GM21447 (cell line): ENCODE measurements at regions not wholly inside any gene's neighbourhood (a gene's known extent, or its start where the extent isn't known, plus 50 kb on each side); places are given as distances from the start of the nearest gene placed in this dataset.
"Not testable (repeated sequence)": the region's sequence is repeated elsewhere in the genome, so short reads cannot be mapped to it uniquely, and the experiment has no call there.

ENCODE experiments used
- ATAC-seq: cut with Tn5 transposase; IDR thresholded peaks from one replicate; pipeline ENCODE4 v1.9.1; 2021; ENCODE audit not compliant: unreplicated experiment

- no peak for ATAC-seq
These were observed 1273.7 kb upstream of the AUTS2 start for GRCh38 chr7:68324621-68325020.

GRCh38 chr7:68334216-68334615 lies 1264.1 kb upstream of the AUTS2 start:
- ATAC-seq, result no peak

GRCh38 chr7:68334636-68335272 lies 1263.5 kb upstream of the AUTS2 start:
- ATAC-seq, result no peak

DNA sequence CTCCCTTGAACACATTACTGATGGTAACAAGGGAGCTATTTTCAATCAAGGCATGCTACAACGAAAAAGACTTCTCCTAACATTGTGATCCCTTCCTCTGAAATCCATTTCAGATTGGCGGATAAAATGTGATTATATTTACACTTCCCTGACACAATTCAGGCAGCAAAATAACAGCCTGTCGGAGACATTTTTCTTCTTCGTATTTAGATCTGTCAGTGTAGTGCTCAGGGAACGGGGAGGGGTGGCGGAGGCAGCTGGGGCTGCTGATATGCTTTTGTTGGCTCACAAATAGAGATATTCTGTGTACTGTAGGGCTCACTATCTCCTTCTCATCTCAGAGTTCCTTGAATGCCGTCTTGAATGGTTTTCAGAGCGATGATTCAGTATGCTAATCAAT lies 1261.7 kb upstream of the AUTS2 start:
- ATAC-seq, result no peak

- no peak for ATAC-seq
These were observed 1249.9 kb upstream of the AUTS2 start for GRCh38 chr7:68348401-68348800.

- ATAC-seq, result no peak
These were observed 1235.3 kb upstream of the AUTS2 start for GRCh38 chr7:68362745-68363518.

DNA sequence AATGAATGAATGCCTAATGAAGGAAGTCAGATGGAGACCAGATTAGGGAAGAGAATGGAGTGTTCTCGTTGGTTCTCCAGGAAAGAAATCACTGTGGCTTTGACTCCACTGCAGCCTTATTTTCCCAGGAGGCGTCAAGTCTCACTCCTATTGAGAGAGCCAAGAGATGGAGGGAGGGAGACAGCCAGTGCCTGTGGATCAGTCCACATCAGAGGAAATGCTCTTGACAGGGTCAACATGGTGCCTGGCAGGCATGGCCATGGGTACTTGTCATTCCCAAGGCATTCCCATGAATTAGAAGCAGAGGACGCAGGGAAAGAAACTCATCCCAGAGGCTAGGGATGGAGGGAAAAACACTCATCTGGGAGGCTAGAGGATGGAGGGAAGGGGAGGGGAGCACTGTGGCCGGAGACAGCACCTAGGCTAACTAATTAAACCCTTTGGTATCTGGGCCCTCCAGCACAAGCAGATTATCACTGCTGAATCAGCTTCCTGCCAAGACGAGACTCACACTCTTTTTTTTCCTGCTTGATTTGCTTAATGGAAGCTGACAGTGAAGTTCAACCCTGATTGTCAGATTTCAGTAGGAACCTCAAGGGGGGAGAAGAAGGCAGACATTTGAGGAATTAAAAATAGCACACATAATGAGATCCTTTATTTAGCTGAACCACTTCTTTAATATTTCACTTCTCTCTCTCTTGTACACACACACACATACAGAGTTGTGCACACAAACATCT lies 1233.2 kb upstream of the AUTS2 start:
- ATAC-seq, result no peak

DNA sequence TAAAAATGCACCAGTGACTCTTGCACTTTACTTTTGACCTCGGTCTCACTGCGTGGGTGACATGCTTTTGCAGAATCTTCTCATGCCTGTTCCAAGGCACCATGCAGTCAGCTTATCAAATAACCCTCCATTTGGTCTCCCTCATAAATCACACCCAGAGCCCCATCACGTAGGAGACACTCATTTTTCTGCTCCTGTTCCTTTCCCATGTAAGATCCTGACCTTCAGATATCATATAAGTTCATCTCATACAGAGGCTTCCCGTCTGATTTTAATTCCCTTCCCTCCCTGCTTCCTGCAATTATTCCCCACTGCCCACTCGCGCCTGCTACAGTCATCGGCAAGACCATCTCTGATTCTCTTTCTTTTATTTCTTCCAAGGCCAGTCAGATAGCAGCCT lies 1226.3 kb upstream of the AUTS2 start:
- no peak for ATAC-seq

- no peak for ATAC-seq
These were observed 1222.1 kb upstream of the AUTS2 start for GRCh38 chr7:68376131-68376661.

DNA sequence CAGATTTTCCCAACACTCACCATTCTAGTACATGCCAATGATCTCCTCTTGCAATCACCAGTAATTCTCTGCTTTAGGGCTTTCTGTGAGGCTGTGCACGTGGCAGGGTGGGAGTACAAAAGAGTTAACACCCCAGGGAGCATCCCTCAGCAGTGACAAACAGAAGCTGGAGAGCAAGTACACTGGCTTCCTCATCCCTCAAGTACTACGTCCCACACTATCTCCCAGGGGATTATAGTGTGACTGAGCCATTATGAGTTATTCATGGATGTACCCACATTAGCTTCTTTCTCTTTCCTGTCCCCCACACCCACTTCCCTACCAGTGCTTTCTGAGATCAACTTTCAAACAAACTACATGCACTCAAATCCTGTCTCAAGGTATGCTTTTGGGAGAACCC lies 1216.5 kb upstream of the AUTS2 start:
- no peak for ATAC-seq

DNA sequence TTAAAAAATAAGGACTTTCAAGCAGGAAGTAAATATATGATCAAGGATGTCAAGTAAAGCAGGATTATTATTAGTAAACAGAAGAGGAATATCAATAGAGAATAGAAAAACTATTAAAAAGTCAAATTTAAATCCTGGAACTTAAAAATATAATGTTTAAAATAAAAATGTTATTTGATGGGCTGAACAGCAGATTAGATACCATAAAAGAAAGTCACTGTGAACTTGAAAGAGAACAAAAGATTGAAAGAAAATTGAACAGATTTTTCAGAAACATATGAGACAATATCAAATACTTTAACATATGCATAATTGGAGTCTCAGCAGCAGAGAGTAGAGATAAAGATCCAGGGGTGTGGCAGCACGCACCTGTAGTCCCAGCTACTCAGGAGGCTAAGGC lies 1213.7 kb upstream of the AUTS2 start:
- no peak for ATAC-seq

GRCh38 chr7:68393051-68393450 lies 1205.2 kb upstream of the AUTS2 start:
- ATAC-seq, result no peak

DNA sequence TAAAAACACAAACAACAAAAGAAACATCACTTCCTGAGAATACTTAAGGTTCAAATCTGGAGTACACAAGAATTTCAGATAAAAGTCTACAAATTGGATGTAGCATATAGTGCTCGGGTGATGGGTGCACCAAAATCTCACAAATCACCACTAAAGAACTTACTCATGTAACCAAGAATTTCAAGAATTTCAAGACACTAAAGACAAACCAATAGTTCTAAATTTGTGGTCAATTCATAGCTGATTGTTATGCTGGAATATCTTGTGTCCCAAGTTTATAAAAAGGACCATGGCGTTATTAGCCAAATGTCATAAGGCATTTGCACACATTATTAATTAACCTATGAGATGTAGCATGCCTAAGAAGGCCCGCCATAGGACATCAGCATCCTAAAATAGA lies 1204.1 kb upstream of the AUTS2 start:
- no peak for ATAC-seq

DNA sequence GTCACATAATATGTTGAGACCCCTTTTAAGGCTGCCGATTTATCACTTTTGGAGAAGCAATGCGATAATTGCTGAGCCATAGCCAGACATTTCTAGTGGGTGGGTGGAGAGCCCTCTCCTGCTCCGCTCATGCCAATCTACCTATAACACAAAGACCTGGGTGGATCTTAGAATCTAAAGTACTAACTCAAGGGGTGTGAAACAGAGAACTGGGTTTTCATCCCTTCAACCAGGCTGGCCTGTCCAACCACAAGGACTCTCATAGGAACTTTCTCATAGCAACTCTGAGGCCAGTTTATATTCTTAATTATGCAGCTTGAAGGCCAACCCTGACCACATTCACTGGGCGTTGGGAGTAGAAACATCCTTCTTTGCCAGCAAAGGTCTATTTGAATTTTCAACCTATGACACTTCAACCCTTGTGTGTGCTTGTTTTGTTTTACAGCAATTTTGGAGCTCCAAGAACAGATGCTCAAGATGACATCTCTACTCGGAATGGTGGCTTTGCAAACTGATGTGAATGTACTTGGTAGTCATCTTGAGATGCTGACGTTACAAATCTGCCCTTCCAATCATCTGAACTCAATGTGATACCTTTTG lies 1198.2 kb upstream of the AUTS2 start:
- no peak for ATAC-seq

DNA sequence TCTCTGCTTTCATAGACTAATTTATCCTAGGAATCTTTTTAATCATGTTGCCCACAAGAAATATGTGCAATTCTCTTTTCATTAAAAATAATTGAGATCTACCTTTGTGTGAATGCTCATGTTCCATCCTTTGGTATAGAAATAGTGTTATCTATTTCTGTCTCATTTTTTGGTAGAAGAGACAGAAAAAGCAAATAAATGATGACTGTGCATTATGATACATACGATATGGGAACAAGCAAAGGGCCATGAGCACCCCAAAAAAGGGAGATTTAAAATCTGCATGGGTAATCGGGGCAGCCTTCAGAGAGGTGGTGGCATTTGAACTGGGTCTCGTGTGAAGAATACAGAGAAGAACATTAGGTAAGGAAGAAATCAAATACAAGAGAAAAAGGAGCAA lies 1197.5 kb upstream of the AUTS2 start:
- no peak for ATAC-seq

DNA sequence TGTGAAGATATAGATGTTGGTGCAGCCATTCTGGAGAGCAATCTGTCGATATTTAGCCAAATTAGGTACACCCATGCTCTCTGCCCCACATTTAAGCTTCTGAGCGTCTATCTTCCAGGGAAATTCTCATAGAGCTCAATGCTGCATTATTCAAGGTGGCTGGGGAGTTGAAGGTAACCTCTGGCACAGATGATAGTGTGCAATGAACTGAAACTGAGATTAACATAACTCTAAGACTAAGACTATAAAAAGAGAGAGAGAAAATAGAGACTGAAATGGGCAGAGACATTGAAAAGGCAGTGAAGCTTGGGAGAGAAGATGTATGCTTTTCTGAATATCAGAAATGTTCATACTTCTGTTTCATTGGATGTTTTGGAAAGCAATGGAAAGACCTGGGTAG lies 1197.0 kb upstream of the AUTS2 start:
- ATAC-seq, result no peak

DNA sequence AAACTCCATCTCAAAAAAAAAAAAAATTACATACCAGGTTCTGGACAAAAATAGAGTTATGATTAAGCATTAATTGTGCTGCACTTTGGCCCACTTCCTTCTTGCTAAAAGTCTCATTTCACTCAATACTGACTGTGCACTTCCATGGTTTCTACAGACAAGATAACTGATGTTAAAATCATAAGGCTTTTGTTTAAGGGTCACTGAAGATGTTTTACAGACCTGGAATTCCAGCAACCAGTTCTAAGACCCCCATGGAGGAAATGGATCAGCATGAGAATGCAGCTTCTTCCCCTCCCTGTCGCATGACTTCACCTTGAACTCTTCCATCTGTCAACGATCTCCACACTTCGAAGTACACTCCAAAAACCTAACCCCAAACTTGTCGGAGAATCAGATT lies 1191.8 kb upstream of the AUTS2 start:
- ATAC-seq, result no peak

DNA sequence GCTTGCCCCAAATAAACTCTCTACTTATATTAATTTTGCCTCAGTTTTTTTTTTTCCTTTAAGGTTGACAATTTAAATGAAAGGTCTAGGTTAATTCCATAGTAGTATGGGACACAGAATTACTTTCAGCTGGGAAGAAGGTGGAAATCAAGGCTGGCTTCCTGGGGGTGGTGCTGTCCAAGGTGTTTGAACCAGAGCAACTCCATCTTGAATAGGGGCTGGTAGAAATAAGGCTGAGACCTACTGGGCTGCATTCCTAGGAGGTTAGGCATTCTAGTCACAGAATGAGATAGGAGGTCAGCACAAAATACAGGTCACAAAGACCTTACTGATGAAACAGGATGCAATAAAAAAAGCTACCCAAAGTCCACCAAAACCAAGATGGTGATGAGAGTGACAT lies 1190.8 kb upstream of the AUTS2 start:
- no peak for ATAC-seq

GRCh38 chr7:68408873-68409272 lies 1189.4 kb upstream of the AUTS2 start:
- ATAC-seq, result no peak

GRCh38 chr7:68409851-68410250 lies 1188.4 kb upstream of the AUTS2 start:
- no peak for ATAC-seq

- ATAC-seq, result not testable (repeated sequence)
These were observed 1187.6 kb upstream of the AUTS2 start for GRCh38 chr7:68410693-68411092.
